IPS-15b (cell line): ENCODE measurements at regions not wholly inside any gene's neighbourhood (a gene's known extent, or its start where the extent isn't known, plus 50 kb on each side); places are given as distances from the start of the nearest gene placed in this dataset.

ENCODE experiments used
- H3K27me3 ChIP-seq: one replicate; pipeline ENCODE4 v1.6.1; 2013; ENCODE audit warnings: low read length; ENCODE audit not compliant: control insufficient read depth, insufficient read depth
- H3K36me3 ChIP-seq: one replicate; pipeline ENCODE4 v1.6.1; 2013; ENCODE audit warnings: low read length; ENCODE audit not compliant: control insufficient read depth, insufficient read depth
- H3K4me1 ChIP-seq: one replicate; pipeline ENCODE4 v1.6.1; 2013; ENCODE audit warnings: mild to moderate bottlenecking, low read length; ENCODE audit not compliant: control insufficient read depth, insufficient read depth
- H3K4me3 ChIP-seq: one replicate; pipeline ENCODE4 v1.5.1; 2013; ENCODE audit warnings: low read depth, low read length
- H3K9ac ChIP-seq: one replicate; pipeline ENCODE4 v1.6.1; 2013; ENCODE audit warnings: low read depth, mild to moderate bottlenecking, low read length
- H3K9me3 ChIP-seq: one replicate; pipeline ENCODE4 v1.6.1; 2013; ENCODE audit warnings: mild to moderate bottlenecking, low read length; ENCODE audit not compliant: control insufficient read depth, insufficient read depth

- Histone ChIP-seq H3K4me1 (no peaks in the 10 kb centered on the region), H3K36me3 (no peaks in the 10 kb centered on the region), H3K4me3 (no peak overlapping the region), H3K9me3 (no peaks in the 10 kb centered on the region), H3K9ac (no peak overlapping the region), H3K27me3 (no peaks in the 10 kb centered on the region)
Observed at GRCh38 chr5:68012831-68013230, 202.7 kb upstream of the PIK3R1 start.

DNA sequence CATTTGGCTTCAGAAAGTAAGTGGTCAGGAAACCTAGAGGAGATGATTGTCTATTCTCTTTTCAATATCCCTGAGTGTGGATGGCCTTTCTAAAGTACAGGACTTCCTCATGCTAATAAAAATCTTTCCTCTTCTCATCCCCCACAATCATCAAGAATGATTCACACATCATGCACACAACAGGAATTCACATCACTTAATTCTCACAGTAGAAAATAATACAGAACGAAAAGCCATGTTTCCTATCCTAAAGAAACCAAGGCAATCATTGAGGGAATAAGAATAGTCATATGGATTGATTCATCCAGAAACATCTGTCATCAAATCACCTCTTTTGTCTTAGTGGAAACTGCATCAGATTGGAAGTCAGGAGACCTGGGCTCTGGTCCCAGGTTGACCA lies 203.1 kb upstream of the PIK3R1 start:
- Histone ChIP-seq H3K4me1 (no peaks in the 10 kb centered on the region), H3K9ac (no peak overlapping the region), H3K27me3 (no peaks in the 10 kb centered on the region), H3K9me3 (no peaks in the 10 kb centered on the region), H3K4me3 (no peak overlapping the region), H3K36me3 (no peaks in the 10 kb centered on the region)

DNA sequence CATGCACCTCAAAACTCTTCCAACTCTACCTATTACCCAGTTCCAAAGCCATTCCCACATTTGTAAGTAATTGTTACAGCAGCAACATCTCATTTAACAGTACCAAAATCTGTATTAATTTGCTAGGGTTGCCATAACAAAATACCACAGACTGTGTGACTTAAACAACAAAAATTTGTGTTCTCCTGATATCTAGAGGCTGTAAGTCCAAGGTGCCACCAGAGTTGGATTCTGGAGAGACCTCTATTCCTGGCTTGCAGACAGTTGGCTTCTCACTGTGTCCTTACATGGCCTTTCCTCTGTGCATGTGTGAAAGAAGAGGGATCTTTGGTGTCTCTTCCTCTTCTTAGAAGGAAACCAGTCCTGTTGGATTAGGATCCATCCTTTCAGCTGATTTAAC lies 203.8 kb upstream of the PIK3R1 start:
- no peaks in the 10 kb centered on the region for H3K9me3 ChIP-seq
- no peak overlapping the region for H3K4me3 ChIP-seq
- H3K9ac ChIP-seq = no peak overlapping the region
- no peaks in the 10 kb centered on the region for H3K27me3 ChIP-seq
- H3K4me1 ChIP-seq = no peaks in the 10 kb centered on the region
- H3K36me3 ChIP-seq = no peaks in the 10 kb centered on the region

GRCh38 chr5:68011259-68011760 lies 204.2 kb upstream of the PIK3R1 start:
- no peaks in the 10 kb centered on the region for H3K27me3 ChIP-seq
- no peaks in the 10 kb centered on the region for H3K9me3 ChIP-seq
- no peaks in the 10 kb centered on the region for H3K36me3 ChIP-seq
- H3K4me1 ChIP-seq = no peaks in the 10 kb centered on the region
- H3K9ac ChIP-seq = no peak overlapping the region
- no peak overlapping the region for H3K4me3 ChIP-seq

DNA sequence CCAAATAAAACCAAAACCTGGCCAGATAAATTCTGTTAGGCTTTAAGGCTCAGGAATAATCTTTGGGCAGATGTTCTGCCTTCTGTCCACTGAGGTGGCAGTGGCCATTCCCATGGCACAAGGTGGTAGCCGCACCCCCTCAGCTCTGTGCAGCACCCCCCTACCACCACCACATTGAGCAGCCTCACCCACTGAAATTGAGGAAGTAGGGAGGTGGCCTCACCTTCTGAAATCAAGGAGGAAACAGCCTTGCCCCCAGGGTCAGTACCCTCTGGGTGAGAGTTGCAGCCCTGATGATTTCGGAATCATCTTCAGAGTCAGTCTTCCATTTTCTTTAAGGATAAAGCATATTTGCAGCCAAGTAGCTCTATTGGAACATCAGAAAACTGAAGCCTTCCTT lies 204.8 kb upstream of the PIK3R1 start:
- Histone ChIP-seq H3K36me3 (no peaks in the 10 kb centered on the region), H3K9ac (no peak overlapping the region), H3K4me3 (no peak overlapping the region), H3K27me3 (no peaks in the 10 kb centered on the region), H3K9me3 (no peaks in the 10 kb centered on the region), H3K4me1 (no peaks in the 10 kb centered on the region)

- H3K4me1 ChIP-seq = no peaks in the 10 kb centered on the region
- H3K27me3 ChIP-seq = no peaks in the 10 kb centered on the region
- no peak overlapping the region for H3K4me3 ChIP-seq
- H3K9me3 ChIP-seq = no peaks in the 10 kb centered on the region
- no peaks in the 10 kb centered on the region for H3K36me3 ChIP-seq
- H3K9ac ChIP-seq = no peak overlapping the region
Observed at GRCh38 chr5:68007451-68007850, 208.1 kb upstream of the PIK3R1 start.

DNA sequence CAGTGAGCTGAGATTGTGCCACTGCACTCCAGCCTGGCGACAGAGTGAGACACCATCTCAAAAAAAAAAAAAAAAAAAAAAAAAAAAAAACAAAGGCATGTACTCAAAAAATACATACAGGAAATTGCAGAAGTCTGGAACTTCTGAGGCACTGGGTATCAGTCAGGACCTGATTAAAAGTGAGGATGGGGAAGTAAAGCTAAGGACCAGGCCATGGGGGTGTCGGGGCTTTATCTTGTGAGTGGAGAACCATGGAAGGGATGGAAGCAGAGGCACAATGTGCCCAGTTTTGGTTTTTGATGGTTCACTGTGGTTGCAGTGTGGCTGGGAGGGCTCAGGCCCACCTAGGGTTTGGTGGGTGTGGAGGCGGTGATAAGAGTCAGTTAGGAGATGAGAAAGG lies 212.7 kb upstream of the PIK3R1 start:
- Histone ChIP-seq H3K4me1 (no peaks in the 10 kb centered on the region), H3K36me3 (no peaks in the 10 kb centered on the region), H3K4me3 (no peak overlapping the region), H3K9me3 (no peaks in the 10 kb centered on the region), H3K9ac (no peak overlapping the region), H3K27me3 (no peaks in the 10 kb centered on the region)

GRCh38 chr5:68000805-68001204 lies 214.8 kb upstream of the PIK3R1 start:
- H3K4me1 ChIP-seq = no peaks in the 10 kb centered on the region
- no peak overlapping the region for H3K4me3 ChIP-seq
- no peak overlapping the region for H3K9ac ChIP-seq

GRCh38 chr5:67999391-67999790 lies 216.2 kb upstream of the PIK3R1 start:
- Histone ChIP-seq H3K4me1 (no peaks in the 10 kb centered on the region), H3K36me3 (no peaks in the 10 kb centered on the region), H3K9me3 (no peaks in the 10 kb centered on the region), H3K4me3 (no peak overlapping the region), H3K9ac (no peak overlapping the region), H3K27me3 (no peaks in the 10 kb centered on the region)

More at GRCh38 chr5:68000805-68001204, 214.8 kb upstream of the PIK3R1 start:
- Histone ChIP-seq H3K9me3 (no peaks in the 10 kb centered on the region), H3K27me3 (no peaks in the 10 kb centered on the region), H3K36me3 (no peaks in the 10 kb centered on the region)

DNA sequence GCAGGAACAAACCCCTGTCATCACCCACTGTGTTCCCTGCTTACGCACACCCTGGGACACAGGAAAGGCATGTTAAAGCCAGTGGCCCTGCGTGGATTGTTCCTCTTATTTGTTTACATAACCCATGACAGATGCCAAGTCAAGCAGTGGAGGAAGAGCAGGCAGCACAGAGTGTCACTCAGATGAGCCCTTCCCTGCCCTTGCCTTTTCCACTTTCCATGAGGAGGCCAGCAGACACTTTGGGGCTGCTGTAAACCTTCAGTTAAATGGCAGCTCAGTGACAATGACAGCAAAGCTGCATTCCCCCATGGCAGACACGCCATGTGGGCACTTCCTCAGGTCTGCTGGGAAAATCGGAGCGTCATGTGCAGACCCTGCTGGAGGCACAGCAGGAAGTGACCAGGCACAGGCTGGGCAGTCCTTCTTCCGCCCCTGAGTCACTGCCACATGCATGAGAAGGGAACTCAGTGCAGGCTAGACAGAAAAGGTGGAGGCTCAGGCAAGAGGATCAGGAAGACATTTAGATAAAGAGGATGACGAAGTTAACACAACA lies 216.8 kb upstream of the PIK3R1 start:
- no peaks in the 10 kb centered on the region for H3K27me3 ChIP-seq
- no peak overlapping the region for H3K4me3 ChIP-seq
- H3K9me3 ChIP-seq = no peaks in the 10 kb centered on the region
- H3K4me1 ChIP-seq = no peaks in the 10 kb centered on the region
- no peaks in the 10 kb centered on the region for H3K36me3 ChIP-seq
- H3K9ac ChIP-seq = no peak overlapping the region

GRCh38 chr5:67997892-67998457 lies 217.6 kb upstream of the PIK3R1 start:
- no peak overlapping the region for H3K9ac ChIP-seq

DNA sequence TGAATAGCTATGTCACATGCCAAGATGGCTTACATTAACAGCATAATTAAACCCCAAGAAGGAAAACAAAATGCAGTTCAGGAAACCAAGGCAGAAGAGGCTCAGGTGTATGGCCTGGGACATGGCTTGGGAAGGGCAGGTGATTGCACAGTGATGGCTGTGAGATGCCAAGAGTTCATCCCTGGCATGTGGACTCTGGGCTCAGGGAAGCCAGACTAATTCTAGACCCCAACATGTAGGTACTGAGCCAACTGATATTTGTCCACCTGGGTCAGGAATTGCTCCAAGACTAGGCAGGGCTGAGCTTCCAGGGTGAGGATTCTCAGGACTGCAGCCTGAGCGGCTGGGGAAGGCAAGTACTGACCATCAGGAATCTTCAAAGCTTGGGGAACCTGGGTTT lies 218.4 kb upstream of the PIK3R1 start:
- Histone ChIP-seq H3K36me3 (no peaks in the 10 kb centered on the region), H3K27me3 (no peaks in the 10 kb centered on the region), H3K9ac (no peak overlapping the region), H3K9me3 (no peaks in the 10 kb centered on the region), H3K4me3 (no peak overlapping the region), H3K4me1 (no peaks in the 10 kb centered on the region)

More at GRCh38 chr5:67997892-67998457, 217.6 kb upstream of the PIK3R1 start:
- no peak overlapping the region for H3K4me3 ChIP-seq
- H3K9me3 ChIP-seq = no peaks in the 10 kb centered on the region
- H3K27me3 ChIP-seq = no peaks in the 10 kb centered on the region
- H3K4me1 ChIP-seq = no peaks in the 10 kb centered on the region
- no peaks in the 10 kb centered on the region for H3K36me3 ChIP-seq
